MV-4-11 (cell line): ENCODE measurements at regions not wholly inside any gene's neighbourhood (a gene's known extent, or its start where the extent isn't known, plus 50 kb on each side); places are given as distances from the start of the nearest gene placed in this dataset.

ENCODE experiments used
- DNase-seq: peaks from one replicate; lab custom pipeline; 2025; lab: John Stamatoyannopoulos, UW

DNA sequence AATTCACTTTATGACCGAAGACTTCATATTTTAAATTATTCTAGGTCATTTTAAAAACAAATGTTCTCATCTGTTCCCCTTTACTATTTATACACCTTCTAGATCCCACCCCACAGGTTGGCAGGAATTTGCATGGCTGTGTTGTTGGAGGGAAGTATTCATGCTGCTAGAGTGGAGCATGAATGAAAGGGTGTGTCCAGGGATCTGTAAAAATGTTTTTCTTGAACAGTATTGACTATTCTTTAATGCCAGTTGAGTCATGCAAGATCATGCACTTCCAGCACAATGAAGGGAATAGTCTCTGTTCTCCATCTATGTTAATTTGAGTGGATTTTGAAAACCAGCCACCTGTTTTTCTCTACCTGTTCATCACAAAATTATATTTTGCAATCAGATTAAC lies 52.0 kb upstream of the COL3A1 start:
- no peak for DNase-seq
